ENCODE measurements at regions not wholly inside any gene's neighbourhood (a gene's known extent, or its start where the extent isn't known, plus 50 kb on each side); places are given as distances from the start of the nearest gene placed in this dataset.

GRCh38 chr2:128536925-128537620, 218.4 kb upstream of the HS6ST1 start:
- no peak for DNase-seq (ENCODE audit: low read depth in 1 of 2, low spot score in 1 of 2)
- no peak overlapping the region for H3K4me3 ChIP-seq (replicated peaks; ENCODE audit: insufficient read depth, low read length)

GRCh38 chr2:128537646-128538045, 219.0 kb upstream of the HS6ST1 start:
- no peaks in the 10 kb centered on the region for H3K27me3 ChIP-seq (ENCODE audit: insufficient read depth, poor library complexity, severe bottlenecking)
- no peak overlapping the region for H3K27ac ChIP-seq (replicated peaks)

More at GRCh38 chr2:128536925-128537620, 218.4 kb upstream of the HS6ST1 start:
- Histone ChIP-seq H3K27me3 (ENCODE audit: insufficient read depth, poor library complexity, severe bottlenecking) (no peaks in the 10 kb centered on the region), H3K27ac (replicated peaks) (no peak overlapping the region)
- TF ChIP-seq, protein P1, sequence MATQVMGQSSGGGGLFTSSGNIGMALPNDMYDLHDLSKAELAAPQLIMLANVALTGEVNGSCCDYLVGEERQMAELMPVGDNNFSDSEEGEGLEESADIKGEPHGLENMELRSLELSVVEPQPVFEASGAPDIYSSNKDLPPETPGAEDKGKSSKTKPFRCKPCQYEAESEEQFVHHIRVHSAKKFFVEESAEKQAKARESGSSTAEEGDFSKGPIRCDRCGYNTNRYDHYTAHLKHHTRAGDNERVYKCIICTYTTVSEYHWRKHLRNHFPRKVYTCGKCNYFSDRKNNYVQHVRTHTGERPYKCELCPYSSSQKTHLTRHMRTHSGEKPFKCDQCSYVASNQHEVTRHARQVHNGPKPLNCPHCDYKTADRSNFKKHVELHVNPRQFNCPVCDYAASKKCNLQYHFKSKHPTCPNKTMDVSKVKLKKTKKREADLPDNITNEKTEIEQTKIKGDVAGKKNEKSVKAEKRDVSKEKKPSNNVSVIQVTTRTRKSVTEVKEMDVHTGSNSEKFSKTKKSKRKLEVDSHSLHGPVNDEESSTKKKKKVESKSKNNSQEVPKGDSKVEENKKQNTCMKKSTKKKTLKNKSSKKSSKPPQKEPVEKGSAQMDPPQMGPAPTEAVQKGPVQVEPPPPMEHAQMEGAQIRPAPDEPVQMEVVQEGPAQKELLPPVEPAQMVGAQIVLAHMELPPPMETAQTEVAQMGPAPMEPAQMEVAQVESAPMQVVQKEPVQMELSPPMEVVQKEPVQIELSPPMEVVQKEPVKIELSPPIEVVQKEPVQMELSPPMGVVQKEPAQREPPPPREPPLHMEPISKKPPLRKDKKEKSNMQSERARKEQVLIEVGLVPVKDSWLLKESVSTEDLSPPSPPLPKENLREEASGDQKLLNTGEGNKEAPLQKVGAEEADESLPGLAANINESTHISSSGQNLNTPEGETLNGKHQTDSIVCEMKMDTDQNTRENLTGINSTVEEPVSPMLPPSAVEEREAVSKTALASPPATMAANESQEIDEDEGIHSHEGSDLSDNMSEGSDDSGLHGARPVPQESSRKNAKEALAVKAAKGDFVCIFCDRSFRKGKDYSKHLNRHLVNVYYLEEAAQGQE (IDR thresholded peaks at IDR 0.05; ENCODE audit: insufficient replicate concordance, low read depth) = no peak
- no peak for TF ChIP-seq GABPA (IDR thresholded peaks at IDR 0.05; ENCODE audit: low read depth)
- TF ChIP-seq SPI1 (IDR thresholded peaks at IDR 0.05; ENCODE audit: borderline replicate concordance, low read depth) = no peak
- TF ChIP-seq, protein P2, sequence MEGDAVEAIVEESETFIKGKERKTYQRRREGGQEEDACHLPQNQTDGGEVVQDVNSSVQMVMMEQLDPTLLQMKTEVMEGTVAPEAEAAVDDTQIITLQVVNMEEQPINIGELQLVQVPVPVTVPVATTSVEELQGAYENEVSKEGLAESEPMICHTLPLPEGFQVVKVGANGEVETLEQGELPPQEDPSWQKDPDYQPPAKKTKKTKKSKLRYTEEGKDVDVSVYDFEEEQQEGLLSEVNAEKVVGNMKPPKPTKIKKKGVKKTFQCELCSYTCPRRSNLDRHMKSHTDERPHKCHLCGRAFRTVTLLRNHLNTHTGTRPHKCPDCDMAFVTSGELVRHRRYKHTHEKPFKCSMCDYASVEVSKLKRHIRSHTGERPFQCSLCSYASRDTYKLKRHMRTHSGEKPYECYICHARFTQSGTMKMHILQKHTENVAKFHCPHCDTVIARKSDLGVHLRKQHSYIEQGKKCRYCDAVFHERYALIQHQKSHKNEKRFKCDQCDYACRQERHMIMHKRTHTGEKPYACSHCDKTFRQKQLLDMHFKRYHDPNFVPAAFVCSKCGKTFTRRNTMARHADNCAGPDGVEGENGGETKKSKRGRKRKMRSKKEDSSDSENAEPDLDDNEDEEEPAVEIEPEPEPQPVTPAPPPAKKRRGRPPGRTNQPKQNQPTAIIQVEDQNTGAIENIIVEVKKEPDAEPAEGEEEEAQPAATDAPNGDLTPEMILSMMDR (IDR thresholded peaks at IDR 0.05; ENCODE audit: insufficient read depth, low read length) = no peak

GRCh38 chr2:128538396-128538795, 219.7 kb upstream of the HS6ST1 start:
- TF ChIP-seq, protein P1 (IDR thresholded peaks at IDR 0.05; ENCODE audit: insufficient replicate concordance, low read depth) = no peak
- TF ChIP-seq, protein P2 (IDR thresholded peaks at IDR 0.05; ENCODE audit: insufficient read depth, low read length) = no peak
- Histone ChIP-seq H3K27ac (replicated peaks) (no peak overlapping the region), H3K27me3 (ENCODE audit: insufficient read depth, poor library complexity, severe bottlenecking) (no peaks in the 10 kb centered on the region), H3K4me3 (replicated peaks; ENCODE audit: insufficient read depth, low read length) (no peak overlapping the region)
- no peak for DNase-seq (ENCODE audit: low read depth in 1 of 2, low spot score in 1 of 2)

More at GRCh38 chr2:128537646-128538045, 219.0 kb upstream of the HS6ST1 start:
- TF ChIP-seq SPI1 (IDR thresholded peaks at IDR 0.05; ENCODE audit: borderline replicate concordance, low read depth) (no peak), GABPA (IDR thresholded peaks at IDR 0.05; ENCODE audit: low read depth) (no peak)
- no peak overlapping the region for H3K4me3 ChIP-seq (replicated peaks; ENCODE audit: insufficient read depth, low read length)
- DNase-seq (ENCODE audit: low read depth in 1 of 2, low spot score in 1 of 2) = no peak

- TF ChIP-seq, protein P1 (IDR thresholded peaks at IDR 0.05; ENCODE audit: insufficient replicate concordance, low read depth) = no peak
- TF ChIP-seq, protein P2 (IDR thresholded peaks at IDR 0.05; ENCODE audit: insufficient read depth, low read length) = no peak
- TF ChIP-seq POLR2AphosphoS5 (IDR thresholded peaks at IDR 0.05; ENCODE audit: low read depth) (no peak), SPI1 (IDR thresholded peaks at IDR 0.05; ENCODE audit: borderline replicate concordance, low read depth) (no peak)
Measured at GRCh38 chr2:128540670-128541069, 222.0 kb upstream of the HS6ST1 start.

More at GRCh38 chr2:128540670-128541069, 222.0 kb upstream of the HS6ST1 start:
- DNase-seq (ENCODE audit: low read depth in 1 of 2, low spot score in 1 of 2) = no peak
- no peak overlapping the region for H3K27ac ChIP-seq (replicated peaks)
- no peak overlapping the region for H3K4me3 ChIP-seq (replicated peaks; ENCODE audit: insufficient read depth, low read length)
- H3K27me3 ChIP-seq (ENCODE audit: insufficient read depth, poor library complexity, severe bottlenecking) = no peaks in the 10 kb centered on the region

Measured in HL-60 (cell line).